ENCODE measurements at regions not wholly inside any gene's neighbourhood (a gene's known extent, or its start where the extent isn't known, plus 50 kb on each side); places are given as distances from the start of the nearest gene placed in this dataset.

- TF ChIP-seq EZH2 (IDR thresholded peaks at IDR 0.05) (no peak), FOXP2 (optimal IDR thresholded peaks at IDR 0.05; ENCODE audit: control extremely low read depth, extremely low read length, insufficient read depth) (no peak), POLR2AphosphoS5 (IDR thresholded peaks at IDR 0.05; ENCODE audit: borderline replicate concordance, low read depth, low read length) (no peak)
Measured at GRCh38 chr15:81814882-81815455, 230.8 kb downstream of the MEX3B start.

All from SK-N-MC (cell line).